ENCODE measurements at regions not wholly inside any gene's neighbourhood (a gene's known extent, or its start where the extent isn't known, plus 50 kb on each side); places are given as distances from the start of the nearest gene placed in this dataset.

GRCh38 chr1:81666586-81666985, 134.1 kb upstream of the ADGRL2 start (continued):
- no peak for TF ChIP-seq CSRNP1 (CRISPR knock-in tag; IDR thresholded peaks at IDR 0.05)
- no peak for TF ChIP-seq DZIP1 (CRISPR knock-in tag; IDR thresholded peaks at IDR 0.05)
- no peak for TF ChIP-seq ZNF605 (CRISPR knock-in tag; IDR thresholded peaks at IDR 0.05)
- no peak for TF ChIP-seq NFATC3 (CRISPR knock-in tag; IDR thresholded peaks at IDR 0.05)
- TF ChIP-seq ZNF230 (CRISPR knock-in tag; IDR thresholded peaks at IDR 0.05) = no peak
- TF ChIP-seq DMAP1 (CRISPR knock-in tag; IDR thresholded peaks at IDR 0.05) = no peak
- TF ChIP-seq MBNL3 (CRISPR knock-in tag; conservative IDR thresholded peaks at IDR 0.05) = no peak
- no peak for TF ChIP-seq ZNF292 (CRISPR knock-in tag; IDR thresholded peaks at IDR 0.05; ENCODE audit: borderline replicate concordance, low read depth)
- TF ChIP-seq ZNF703 (CRISPR knock-in tag; IDR thresholded peaks at IDR 0.05; ENCODE audit: borderline replicate concordance) = no peak
- no peak for TF ChIP-seq AHR (CRISPR knock-in tag; IDR thresholded peaks at IDR 0.05)
- TF ChIP-seq HIC2 (CRISPR knock-in tag; IDR thresholded peaks at IDR 0.05; ENCODE audit: low read depth) = no peak

Data from HepG2 (cell line).